HL-60 (cell line): ENCODE measurements at regions not wholly inside any gene's neighbourhood (a gene's known extent, or its start where the extent isn't known, plus 50 kb on each side); places are given as distances from the start of the nearest gene placed in this dataset.

Source experiments
- CTCF ChIP-seq: IDR thresholded peaks from one replicate; pipeline ENCODE4 v1.5.1; 2011; ENCODE audit warnings: low read length, control low read depth, inconsistent platforms; ENCODE audit not compliant: insufficient read depth
- POLR2AphosphoS5 ChIP-seq: IDR thresholded peaks from 2 replicates; pipeline ENCODE4 v1.6.1; 2012; ENCODE audit warnings: low read depth
- REST ChIP-seq: IDR thresholded peaks from 2 replicates; pipeline ENCODE4 v1.6.1; 2012; ENCODE audit warnings: low read depth; ENCODE audit not compliant: insufficient replicate concordance
- SPI1 ChIP-seq: IDR thresholded peaks from 2 replicates; pipeline ENCODE4 v1.6.1; 2012; ENCODE audit warnings: low read depth, mild to moderate bottlenecking, borderline replicate concordance

GRCh38 chr10:90526721-90527120 lies 331.1 kb downstream of the HTR7 start:
- TF ChIP-seq POLR2AphosphoS5, result no peak
- TF ChIP-seq CTCF, result no peak
- TF ChIP-seq REST, result no peak
- TF ChIP-seq SPI1, result no peak
